ENCODE measurements at regions not wholly inside any gene's neighbourhood (a gene's known extent, or its start where the extent isn't known, plus 50 kb on each side); places are given as distances from the start of the nearest gene placed in this dataset.

- TF ChIP-seq SIN3A (IDR thresholded peaks at IDR 0.05; ENCODE audit: borderline replicate concordance, insufficient read depth, low read depth, low read length), result no peak
- TF ChIP-seq POLR2AphosphoS5 (IDR thresholded peaks at IDR 0.05; ENCODE audit: low read depth, low read length), result no peak
- no peak for TF ChIP-seq CTCF (IDR thresholded peaks at IDR 0.05)
- TF ChIP-seq TCF7L2 (IDR thresholded peaks at IDR 0.05; ENCODE audit: low read depth, low read length), result no peak
These were observed 273.1 kb downstream of the HAO1 start for GRCh38 chr20:7667194-7667593.

Data from Panc1 (cell line).